Psoas muscle (tissue), 7 donors: ENCODE measurements at regions not wholly inside any gene's neighbourhood (a gene's known extent, or its start where the extent isn't known, plus 50 kb on each side); places are given as distances from the start of the nearest gene placed in this dataset.

Experiments used
- ATAC-seq, 4 donors: fragments of 200-7000 bp; cut with Tn5 transposase; one replicate each; pipeline ENCODE4 v1.9.1; 2020; ENCODE audit warnings: moderate library complexity in 3 of 4, mild to moderate bottlenecking in 2 of 4
- DNase-seq, 2 donors: peaks; one replicate each; pipeline ENCODE4 v3.0.0-alpha.2; 2020
- H3K27ac ChIP-seq: fragments of 200-600 bp; one replicate; pipeline ENCODE4 v1.8.0; 2022
- H3K27me3 ChIP-seq, 3 donors: fragments of 200-600 bp in 1 of 3; one replicate each; pipeline versions ENCODE4 v1.6.1 to v1.8.0; 2013 to 2022; ENCODE audit warnings: low read length in 2 of 3, mild to moderate bottlenecking in 2 of 3, moderate library complexity in 1 of 3; ENCODE audit not compliant: insufficient read depth in 3 of 3
- H3K36me3 ChIP-seq, 2 donors: fragments of 200-600 bp in 1 of 2; one replicate each; pipeline versions ENCODE4 v1.6.1 to v1.8.0; 2013 to 2022; ENCODE audit warnings: low read depth in 1 of 2, mild to moderate bottlenecking in 1 of 2, moderate library complexity in 1 of 2; ENCODE audit not compliant: insufficient read depth in 1 of 2
- H3K4me1 ChIP-seq: fragments of 200-600 bp; one replicate; pipeline ENCODE4 v1.8.0; 2022
- H3K4me3 ChIP-seq: fragments of 200-600 bp; one replicate; pipeline ENCODE4 v1.8.0; 2022; ENCODE audit warnings: mild to moderate bottlenecking
- H3K9me3 ChIP-seq: fragments of 200-600 bp; one replicate; pipeline ENCODE4 v1.8.0; 2022
- CTCF ChIP-seq: fragments of 200-600 bp; IDR thresholded peaks from one replicate; pipeline ENCODE4 v1.8.0; 2022; ENCODE audit warnings: antibody characterized with exemption
- WGBS, 3 donors: extraction: QIAGEN DNeasy Blood & Tissue Kit; methylation state at CpG; one replicate each; pipeline versions ENCODE4 v1.1.6 to v1.1.7; 2013; 5-methylcytosine and 5-hydroxymethylcytosine counted together
- intact Hi-C, 2 donors: fragments of 100-400 bp; cut with DNase I; formaldehyde crosslinking; loops; one replicate each; pipeline versions ENCODE4 v1.11.0 to v1.14.2; 2022
- donor health status: healthy with polysubstance abuse.
- donor health status: DM: no; HTN: no; CAD: no; lungs with moderate emphysema.
- donor health status: Bipolar disorder and iron deficiency.
- donor health status: healthy.
- donor health status: DM: yes; HTN: yes; CAD: no.
- donor health status: DM: no; HTN: no; CAD: no.
- donor health status: DM: yes; HTN: yes; CAD: no.

- no peak for TF ChIP-seq CTCF
- no peak for DNase-seq
- H3K4me1 ChIP-seq = no peaks in the 10 kb centered on the region
- no peaks in the 10 kb centered on the region for H3K36me3 ChIP-seq
- no peak overlapping the region for H3K27ac ChIP-seq
- intact Hi-C loops = no loop called here
- ATAC-seq = no peak
- H3K27me3 ChIP-seq = no peaks in the 10 kb centered on the region
- H3K4me3 ChIP-seq = no peak overlapping the region
- no peaks in the 10 kb centered on the region for H3K9me3 ChIP-seq
- WGBS, 3 donors = 81 to 89% (median 83%) methylated on average over 9 of the region's 9 CpGs
These were observed 1541.0 kb downstream of the PCDH7 start for GRCh38 chr4:32261196-32261595.

DNA sequence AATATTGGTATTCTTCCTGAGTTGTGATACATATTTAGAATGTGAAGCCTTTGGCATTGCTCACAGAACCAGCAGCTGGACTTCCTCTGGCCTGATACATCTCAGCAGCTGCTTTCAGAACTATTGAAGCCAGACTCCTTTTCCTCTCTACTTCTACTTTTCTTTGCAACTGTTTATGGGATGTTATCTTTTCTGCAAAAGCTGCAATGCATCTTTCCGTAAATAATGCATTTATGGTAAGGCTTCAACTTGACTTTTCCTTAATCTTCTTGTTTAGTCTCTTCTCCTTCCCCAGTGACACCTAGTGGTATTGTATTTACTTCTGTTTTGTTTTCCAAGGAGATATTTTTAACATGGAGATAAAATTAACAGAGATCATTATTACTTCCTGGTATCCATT is 1548.7 kb downstream of the PCDH7 start:
- H3K36me3 ChIP-seq = no peaks in the 10 kb centered on the region
- H3K27ac ChIP-seq = no peak overlapping the region
- DNase-seq (no peak), ATAC-seq (no peak)
- no peak overlapping the region for H3K4me3 ChIP-seq
- no peaks in the 10 kb centered on the region for H3K9me3 ChIP-seq
- intact Hi-C loops = no loop called here
- TF ChIP-seq CTCF = no peak
- H3K4me1 ChIP-seq = no peaks in the 10 kb centered on the region
- H3K27me3 ChIP-seq = no peaks in the 10 kb centered on the region
- 0 to 8% (median 0%) methylated on average over 1 of the region's 1 CpG for WGBS, 3 donors

DNA sequence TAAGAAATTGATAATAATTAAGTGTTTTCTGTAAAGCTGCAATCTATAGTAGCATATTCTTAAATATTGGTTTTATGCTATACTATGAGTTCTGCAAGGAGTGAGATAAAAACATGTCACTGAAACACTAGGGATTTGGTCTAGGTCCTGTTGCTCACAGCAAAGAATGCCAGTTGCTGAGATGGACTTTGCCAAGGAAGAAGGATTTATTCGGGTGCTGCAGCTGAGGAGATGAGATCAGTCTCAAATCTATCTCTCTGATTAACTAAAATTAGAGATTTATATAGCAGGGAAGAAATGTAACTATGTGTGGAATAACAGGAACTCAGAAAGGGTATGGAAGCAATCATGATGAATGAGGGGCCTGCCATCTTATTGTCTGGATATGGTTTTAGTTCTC is 1569.9 kb downstream of the PCDH7 start:
- intact Hi-C loops = no loop called here
- WGBS, 3 donors = 75 to 91% (median 76%) methylated on average over 1 of the region's 1 CpG

DNA sequence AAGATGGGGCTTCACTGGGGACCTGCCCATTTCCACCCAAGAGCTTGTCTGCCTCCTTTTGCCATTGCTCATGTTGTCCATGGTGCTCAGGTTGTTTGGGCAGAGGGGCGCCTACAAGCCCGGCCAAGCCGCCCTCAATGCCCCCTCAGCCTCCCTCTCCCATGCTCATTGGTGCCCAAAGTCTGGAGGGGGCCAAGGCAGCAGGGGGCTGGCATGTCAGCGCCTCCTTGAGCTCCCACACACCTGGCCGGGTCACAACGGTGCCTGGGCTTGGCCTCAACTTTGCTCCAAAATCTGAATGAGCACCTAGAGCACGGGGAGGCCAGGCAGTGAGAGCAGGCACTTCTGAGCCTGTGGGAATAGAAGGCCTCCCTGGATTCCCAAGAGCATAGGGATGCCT is 1598.8 kb downstream of the PCDH7 start:
- no peak for ATAC-seq
- WGBS, 3 donors = 91 to 95% (median 94%) methylated on average over 7 of the region's 7 CpGs
- Histone ChIP-seq H3K36me3 (no peaks in the 10 kb centered on the region), H3K27me3 (no peaks in the 10 kb centered on the region), H3K27ac (no peak overlapping the region), H3K4me1 (no peaks in the 10 kb centered on the region), H3K9me3 (no peaks in the 10 kb centered on the region), H3K4me3 (no peak overlapping the region)
- TF ChIP-seq CTCF = no peak
- no peak for DNase-seq
- intact Hi-C loops = no loop called here

More for the DNA sequence above, 1569.9 kb downstream of the PCDH7 start:
- Histone ChIP-seq H3K36me3 (no peaks in the 10 kb centered on the region), H3K9me3 (no peaks in the 10 kb centered on the region), H3K4me3 (no peak overlapping the region), H3K27ac (no peak overlapping the region), H3K27me3 (no peaks in the 10 kb centered on the region), H3K4me1 (no peaks in the 10 kb centered on the region)
- no peak for TF ChIP-seq CTCF
- DNase-seq = no peak
- ATAC-seq = no peak

DNA sequence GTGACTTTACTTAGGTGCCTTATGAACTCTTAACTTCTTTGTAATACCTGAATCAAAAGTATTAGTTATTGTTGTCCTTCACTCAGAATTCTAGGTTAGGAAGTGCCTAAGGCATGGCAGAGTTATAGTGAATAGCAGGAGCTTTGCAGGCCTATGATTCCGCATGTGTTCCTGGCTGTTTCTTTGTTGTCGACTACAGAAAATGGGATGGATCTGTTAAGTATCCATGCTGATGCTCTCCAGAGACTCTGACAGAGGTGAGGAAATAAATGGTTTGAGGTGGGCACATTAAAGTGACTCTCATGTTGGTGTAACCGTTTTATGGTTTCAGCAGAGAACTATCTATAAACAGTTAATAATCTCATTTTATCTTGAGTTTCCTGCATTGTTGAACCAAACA is 1601.3 kb downstream of the PCDH7 start:
- Histone ChIP-seq H3K27ac (no peak overlapping the region), H3K27me3 (no peaks in the 10 kb centered on the region), H3K36me3 (no peaks in the 10 kb centered on the region), H3K4me1 (no peaks in the 10 kb centered on the region), H3K4me3 (no peak overlapping the region), H3K9me3 (no peaks in the 10 kb centered on the region)
- intact Hi-C loops = no loop called here
- TF ChIP-seq CTCF = no peak
- ATAC-seq (no peak), DNase-seq (no peak)
- WGBS, 3 donors = 74 to 85% (median 83%) methylated on average over 3 of the region's 3 CpGs
